Neural cell (in vitro differentiated cells): ENCODE measurements at regions not wholly inside any gene's neighbourhood (a gene's known extent, or its start where the extent isn't known, plus 50 kb on each side); places are given as distances from the start of the nearest gene placed in this dataset.

ENCODE experiments used
- H2AFZ ChIP-seq: fragments of 200-600, 300-800 bp; sonication (generic), shearing (Covaris generic); 2 replicates; pipeline ENCODE4 v1.6.0; 2014; ENCODE audit warnings: low read depth, mild to moderate bottlenecking, antibody characterized with exemption, low read length, moderate library complexity
- H3F3A ChIP-seq: fragments of 200-600 bp; shearing (Covaris generic); 2 replicates; pipeline ENCODE4 v1.6.1; 2016; ENCODE audit warnings: mild to moderate bottlenecking, moderate library complexity, mixed read lengths, antibody characterized with exemption, low read length; ENCODE audit not compliant: insufficient read depth, poor library complexity, severe bottlenecking
- H3K27ac ChIP-seq: fragments of 200-600, 300-800 bp; sonication (generic), shearing (Covaris generic); 2 replicates; pipeline ENCODE4 v1.5.1; 2014; ENCODE audit warnings: mild to moderate bottlenecking, low read length, moderate library complexity
- H3K27me3 ChIP-seq: fragments of 300-800, 200-600 bp; sonication (generic), shearing (Covaris generic); 2 replicates; pipeline ENCODE4 v1.6.0; 2014; ENCODE audit warnings: mild to moderate bottlenecking, low read depth, low read length, moderate library complexity; ENCODE audit not compliant: insufficient read depth
- H3K36me3 ChIP-seq: fragments of 300-800, 200-600 bp; sonication (generic), shearing (Covaris generic); 2 replicates; pipeline ENCODE4 v1.5.1; 2014; ENCODE audit warnings: mild to moderate bottlenecking, antibody characterized with exemption, low read length, moderate library complexity; ENCODE audit not compliant: insufficient read depth
- H3K4me2 ChIP-seq: fragments of 300-800, 200-600 bp; sonication (generic), shearing (Covaris generic); 2 replicates; pipeline ENCODE4 v1.6.0; 2014; ENCODE audit warnings: mild to moderate bottlenecking, low read length
- H3K4me3 ChIP-seq: fragments of 300-800, 200-600 bp; sonication (generic), shearing (Covaris generic); 2 replicates; pipeline ENCODE4 v1.5.1; 2014; ENCODE audit warnings: mild to moderate bottlenecking, low read length, moderate library complexity
- H3K79me2 ChIP-seq: fragments of 200-600 bp; shearing (Covaris generic); replicated peaks from 2 replicates; pipeline ENCODE4 v1.6.0; 2014; ENCODE audit warnings: mild to moderate bottlenecking, low read length, moderate library complexity; ENCODE audit not compliant: insufficient read depth
- H3K9ac ChIP-seq: fragments of 300-800, 200-600 bp; sonication (generic), shearing (Covaris generic); 2 replicates; pipeline ENCODE4 v1.6.1; 2016; ENCODE audit warnings: mild to moderate bottlenecking, low read length, mixed read lengths
- H3K9me2 ChIP-seq: fragments of 200-600 bp; shearing (Covaris generic); 2 replicates; pipeline ENCODE4 v1.6.1; 2016; ENCODE audit warnings: mild to moderate bottlenecking, low read length, mixed read lengths; ENCODE audit not compliant: insufficient read depth
- H3K9me3 ChIP-seq: fragments of 200-600, 300-800 bp; sonication (generic), shearing (Covaris generic); 2 replicates; pipeline ENCODE4 v1.6.1; 2016; ENCODE audit warnings: mild to moderate bottlenecking, mixed run types, low read length, moderate library complexity, mixed read lengths
- H4K20me1 ChIP-seq: fragments of 200-600 bp; shearing (Covaris generic); 2 replicates; pipeline ENCODE4 v1.6.1; 2016; ENCODE audit warnings: mild to moderate bottlenecking, mixed run types; ENCODE audit not compliant: insufficient read depth
- EP300 ChIP-seq: fragments of 450-650 bp; conservative IDR thresholded peaks from 2 replicates; pipeline ENCODE4 v1.6.1; 2014; ENCODE audit warnings: antibody characterized with exemption, mild to moderate bottlenecking, moderate library complexity; ENCODE audit not compliant: poor library complexity, severe bottlenecking
- EZH2 ChIP-seq: fragments of 200-600, 300-800 bp; shearing (Covaris generic), sonication (generic); IDR thresholded peaks from 2 replicates; pipeline ENCODE4 v1.6.1; 2014; ENCODE audit warnings: antibody characterized with exemption, low read length, borderline replicate concordance, mild to moderate bottlenecking; ENCODE audit not compliant: insufficient read depth, poor library complexity, severe bottlenecking
- MXI1 ChIP-seq: fragments of 450-650 bp; conservative IDR thresholded peaks from 2 replicates; pipeline ENCODE4 v1.6.1; 2014; ENCODE audit warnings: antibody characterized with exemption, mild to moderate bottlenecking; ENCODE audit not compliant: poor library complexity, severe bottlenecking
- POLR2AphosphoS5 ChIP-seq: IDR thresholded peaks from 2 replicates; pipeline ENCODE4 v1.6.1; 2012
- RAD21 ChIP-seq: fragments of 450-650 bp; conservative IDR thresholded peaks from 2 replicates; pipeline ENCODE4 v1.6.1; 2014; ENCODE audit warnings: antibody characterized with exemption, mild to moderate bottlenecking, moderate library complexity
- SMC3 ChIP-seq: fragments of 450-650 bp; conservative IDR thresholded peaks from 2 replicates; pipeline ENCODE4 v1.6.1; 2014; ENCODE audit warnings: antibody characterized with exemption, mild to moderate bottlenecking, moderate library complexity; ENCODE audit not compliant: poor library complexity
- TAF1 ChIP-seq: IDR thresholded peaks from 2 replicates; pipeline ENCODE4 v1.6.1; 2012; ENCODE audit warnings: low read depth
- TF ChIP-seq, protein P1 (sequence below): IDR thresholded peaks from 2 replicates; pipeline ENCODE4 v1.6.1; 2012; ENCODE audit warnings: borderline replicate concordance
- TF ChIP-seq, protein P2 (sequence below): fragments of 450-650 bp; IDR thresholded peaks from 2 replicates; pipeline ENCODE4 v1.5.1; 2014; ENCODE audit warnings: antibody characterized with exemption, mild to moderate bottlenecking, moderate library complexity; ENCODE audit not compliant: poor library complexity, severe bottlenecking

DNA sequence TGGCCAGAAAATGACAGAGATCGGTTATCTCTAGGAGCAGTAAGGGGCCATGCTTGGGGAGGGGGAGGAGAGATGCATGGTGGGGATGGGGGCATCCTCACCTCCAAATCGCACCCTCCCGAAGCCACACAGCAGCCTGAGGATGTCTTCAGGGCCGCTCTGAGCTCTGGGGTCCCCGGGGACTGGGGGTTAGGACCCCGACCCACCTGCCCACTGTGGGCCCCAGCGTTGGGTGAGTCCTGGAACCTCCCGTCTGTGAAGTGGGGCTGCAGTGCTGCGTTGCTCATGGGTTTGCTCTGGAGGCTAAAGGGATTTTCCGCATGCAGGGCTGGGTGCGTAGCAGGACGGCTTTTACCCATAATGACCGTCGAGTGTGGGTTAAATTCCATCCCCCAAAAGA is 1046.3 kb downstream of the BRD1 start:
- Histone ChIP-seq H2AFZ (no peak overlapping the region), H3K4me3 (no peak overlapping the region), H4K20me1 (no peaks in the 10 kb centered on the region), H3F3A (no peaks in the 10 kb centered on the region), H3K27me3 (no peaks in the 10 kb centered on the region), H3K36me3 (no peaks in the 10 kb centered on the region), H3K9me3 (no peaks in the 10 kb centered on the region), H3K9me2 (no peaks in the 10 kb centered on the region), H3K4me2 (no peak overlapping the region), H3K27ac (no peak overlapping the region), H3K9ac (no peak overlapping the region), H3K79me2 (no peaks in the 10 kb centered on the region)
- no peak for TF ChIP-seq TAF1

DNA sequence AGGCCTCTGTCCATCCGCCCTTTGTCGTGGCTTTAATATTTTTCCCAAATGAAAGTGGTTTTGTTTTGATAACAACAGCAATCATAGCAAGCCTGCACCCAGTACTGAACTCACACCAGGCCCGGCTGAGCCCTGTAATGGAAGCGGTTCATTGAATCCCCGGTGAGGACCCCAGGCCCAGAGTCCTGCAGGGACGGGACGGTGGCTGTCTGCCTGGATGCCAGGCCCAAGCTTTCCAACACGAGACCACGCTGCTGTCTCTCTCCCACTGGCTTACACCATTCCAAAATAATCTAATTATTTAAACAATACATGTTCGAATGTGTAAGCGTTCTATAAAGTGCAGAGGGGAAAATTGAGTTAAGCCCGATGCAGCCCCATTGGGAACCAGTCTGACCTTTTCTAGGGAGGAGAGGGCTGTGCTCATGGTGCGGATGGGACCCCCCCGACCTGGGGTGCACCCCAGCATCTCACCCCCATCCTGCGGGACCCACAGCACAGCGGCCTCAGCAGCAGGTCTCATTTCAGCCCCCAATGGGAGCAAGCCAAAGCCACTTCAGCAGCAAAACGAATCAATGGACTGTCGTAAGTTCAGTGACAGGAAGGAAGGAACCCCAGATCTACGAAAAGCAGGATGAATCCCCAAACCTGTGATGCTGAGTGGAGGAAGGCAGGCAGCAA is 1046.9 kb downstream of the BRD1 start:
- no peaks in the 10 kb centered on the region for H3K79me2 ChIP-seq
- H3K4me3 ChIP-seq = no peak overlapping the region
- no peak for TF ChIP-seq EP300
- TF ChIP-seq, protein P1, sequence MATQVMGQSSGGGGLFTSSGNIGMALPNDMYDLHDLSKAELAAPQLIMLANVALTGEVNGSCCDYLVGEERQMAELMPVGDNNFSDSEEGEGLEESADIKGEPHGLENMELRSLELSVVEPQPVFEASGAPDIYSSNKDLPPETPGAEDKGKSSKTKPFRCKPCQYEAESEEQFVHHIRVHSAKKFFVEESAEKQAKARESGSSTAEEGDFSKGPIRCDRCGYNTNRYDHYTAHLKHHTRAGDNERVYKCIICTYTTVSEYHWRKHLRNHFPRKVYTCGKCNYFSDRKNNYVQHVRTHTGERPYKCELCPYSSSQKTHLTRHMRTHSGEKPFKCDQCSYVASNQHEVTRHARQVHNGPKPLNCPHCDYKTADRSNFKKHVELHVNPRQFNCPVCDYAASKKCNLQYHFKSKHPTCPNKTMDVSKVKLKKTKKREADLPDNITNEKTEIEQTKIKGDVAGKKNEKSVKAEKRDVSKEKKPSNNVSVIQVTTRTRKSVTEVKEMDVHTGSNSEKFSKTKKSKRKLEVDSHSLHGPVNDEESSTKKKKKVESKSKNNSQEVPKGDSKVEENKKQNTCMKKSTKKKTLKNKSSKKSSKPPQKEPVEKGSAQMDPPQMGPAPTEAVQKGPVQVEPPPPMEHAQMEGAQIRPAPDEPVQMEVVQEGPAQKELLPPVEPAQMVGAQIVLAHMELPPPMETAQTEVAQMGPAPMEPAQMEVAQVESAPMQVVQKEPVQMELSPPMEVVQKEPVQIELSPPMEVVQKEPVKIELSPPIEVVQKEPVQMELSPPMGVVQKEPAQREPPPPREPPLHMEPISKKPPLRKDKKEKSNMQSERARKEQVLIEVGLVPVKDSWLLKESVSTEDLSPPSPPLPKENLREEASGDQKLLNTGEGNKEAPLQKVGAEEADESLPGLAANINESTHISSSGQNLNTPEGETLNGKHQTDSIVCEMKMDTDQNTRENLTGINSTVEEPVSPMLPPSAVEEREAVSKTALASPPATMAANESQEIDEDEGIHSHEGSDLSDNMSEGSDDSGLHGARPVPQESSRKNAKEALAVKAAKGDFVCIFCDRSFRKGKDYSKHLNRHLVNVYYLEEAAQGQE = no peak
- TF ChIP-seq, protein P2, sequence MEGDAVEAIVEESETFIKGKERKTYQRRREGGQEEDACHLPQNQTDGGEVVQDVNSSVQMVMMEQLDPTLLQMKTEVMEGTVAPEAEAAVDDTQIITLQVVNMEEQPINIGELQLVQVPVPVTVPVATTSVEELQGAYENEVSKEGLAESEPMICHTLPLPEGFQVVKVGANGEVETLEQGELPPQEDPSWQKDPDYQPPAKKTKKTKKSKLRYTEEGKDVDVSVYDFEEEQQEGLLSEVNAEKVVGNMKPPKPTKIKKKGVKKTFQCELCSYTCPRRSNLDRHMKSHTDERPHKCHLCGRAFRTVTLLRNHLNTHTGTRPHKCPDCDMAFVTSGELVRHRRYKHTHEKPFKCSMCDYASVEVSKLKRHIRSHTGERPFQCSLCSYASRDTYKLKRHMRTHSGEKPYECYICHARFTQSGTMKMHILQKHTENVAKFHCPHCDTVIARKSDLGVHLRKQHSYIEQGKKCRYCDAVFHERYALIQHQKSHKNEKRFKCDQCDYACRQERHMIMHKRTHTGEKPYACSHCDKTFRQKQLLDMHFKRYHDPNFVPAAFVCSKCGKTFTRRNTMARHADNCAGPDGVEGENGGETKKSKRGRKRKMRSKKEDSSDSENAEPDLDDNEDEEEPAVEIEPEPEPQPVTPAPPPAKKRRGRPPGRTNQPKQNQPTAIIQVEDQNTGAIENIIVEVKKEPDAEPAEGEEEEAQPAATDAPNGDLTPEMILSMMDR = no peak
- H3K4me2 ChIP-seq = no peak overlapping the region
- no peaks in the 10 kb centered on the region for H3K9me2 ChIP-seq
- H4K20me1 ChIP-seq = no peaks in the 10 kb centered on the region
- H3K9me3 ChIP-seq = no peaks in the 10 kb centered on the region
- no peak overlapping the region for H2AFZ ChIP-seq
- H3K9ac ChIP-seq = no peak overlapping the region
- H3F3A ChIP-seq = no peaks in the 10 kb centered on the region
- no peaks in the 10 kb centered on the region for H3K36me3 ChIP-seq
- H3K27ac ChIP-seq = no peak overlapping the region
- no peaks in the 10 kb centered on the region for H3K27me3 ChIP-seq

DNA sequence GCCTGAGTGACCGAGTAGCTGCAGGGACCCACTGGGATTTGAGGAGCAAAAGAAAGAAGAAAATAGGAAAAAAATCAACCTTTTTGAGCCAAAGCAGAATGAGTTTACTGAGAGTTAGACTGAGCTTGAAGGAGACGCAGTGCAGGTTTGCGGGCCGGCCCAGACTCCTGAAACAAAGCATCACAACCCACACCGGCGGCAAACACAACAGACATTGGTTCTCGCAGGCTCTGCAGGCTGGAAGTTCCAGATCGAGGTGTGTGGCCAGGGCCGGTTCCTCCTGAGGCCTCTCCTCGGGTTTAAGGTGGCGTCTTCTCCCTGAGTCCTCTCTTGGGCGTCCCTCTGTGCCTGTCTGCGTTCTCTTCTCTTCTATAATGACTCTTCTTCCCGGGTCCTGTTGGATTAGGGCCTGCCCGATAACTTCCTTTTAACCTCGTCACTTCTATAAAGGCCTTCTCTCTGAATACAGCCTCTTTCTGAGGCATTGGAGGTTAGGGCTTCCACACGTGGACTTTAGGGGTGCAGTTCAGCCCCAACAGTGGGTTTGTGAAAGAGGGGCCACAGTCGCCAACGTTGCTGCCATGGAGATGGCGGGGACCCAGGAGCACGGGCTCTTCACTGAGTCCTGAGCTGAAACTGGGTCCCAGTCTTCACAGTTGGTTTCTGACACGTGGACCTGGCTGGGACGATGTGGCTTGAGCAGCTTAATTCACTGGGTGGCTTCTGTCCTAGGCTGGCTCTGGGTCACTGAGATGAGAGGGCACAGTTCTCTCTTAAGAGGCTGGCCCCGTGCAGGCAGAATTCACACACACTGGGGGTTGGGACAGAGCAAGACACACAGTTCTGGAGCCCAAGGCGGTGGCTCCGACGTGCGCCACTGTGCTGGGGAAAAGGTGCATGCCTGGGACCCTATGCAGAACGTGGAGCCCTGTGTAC is 1047.7 kb downstream of the BRD1 start:
- Histone ChIP-seq H4K20me1 (no peaks in the 10 kb centered on the region), H3K27ac (no peak overlapping the region), H3K79me2 (no peaks in the 10 kb centered on the region), H3K9me3 (no peaks in the 10 kb centered on the region), H3K27me3 (no peaks in the 10 kb centered on the region), H3K9ac (no peak overlapping the region), H3K36me3 (no peaks in the 10 kb centered on the region), H2AFZ (no peak overlapping the region), H3K4me2 (no peak overlapping the region), H3F3A (no peaks in the 10 kb centered on the region), H3K4me3 (no peak overlapping the region), H3K9me2 (no peaks in the 10 kb centered on the region)
- TF ChIP-seq MXI1 (no peak), EZH2 (no peak), POLR2AphosphoS5 (no peak), RAD21 (no peak), TAF1 (no peak), SMC3 (no peak), EP300 (no peak)
- TF ChIP-seq, protein P1 = no peak
- TF ChIP-seq, protein P2 = no peak
